Activated CD4-positive, alpha-beta T cell treated with anti-CD3 and anti-CD28 coated beads for 4 hours (primary cell): ENCODE measurements at regions not wholly inside any gene's neighbourhood (a gene's known extent, or its start where the extent isn't known, plus 50 kb on each side); places are given as distances from the start of the nearest gene placed in this dataset.
"Not testable (repeated sequence)": the region's sequence is repeated elsewhere in the genome, so short reads cannot be mapped to it uniquely, and the experiment has no call there.

Experiments used
- DNase-seq, 2 donors: peaks; one replicate each; pipeline ENCODE4 v3.0.0-alpha.2; 2020

GRCh38 chr9:106450549-106450948, 412.4 kb upstream of the ZNF462 start:
- no peak for DNase-seq

DNA sequence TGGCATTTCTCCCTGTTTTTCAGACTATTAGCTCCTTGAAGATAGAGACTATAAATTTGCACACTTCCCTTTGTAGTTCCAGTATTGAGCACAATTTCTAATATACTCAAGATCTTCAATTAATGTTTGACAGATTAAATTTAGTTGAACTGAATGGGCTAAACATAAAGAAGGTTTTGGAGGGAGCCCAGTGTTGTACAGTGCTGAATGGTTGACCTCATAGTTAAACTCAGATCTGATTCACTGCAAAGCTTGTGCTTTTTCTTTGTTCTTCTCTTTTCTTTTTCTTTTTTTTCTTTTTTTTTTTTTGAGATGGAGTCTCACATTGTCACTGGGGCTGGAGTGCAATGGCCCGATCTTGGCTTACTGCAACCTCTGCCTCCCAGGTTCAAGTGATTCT, 411.7 kb upstream of the ZNF462 start:
- DNase-seq, result no peak

DNA sequence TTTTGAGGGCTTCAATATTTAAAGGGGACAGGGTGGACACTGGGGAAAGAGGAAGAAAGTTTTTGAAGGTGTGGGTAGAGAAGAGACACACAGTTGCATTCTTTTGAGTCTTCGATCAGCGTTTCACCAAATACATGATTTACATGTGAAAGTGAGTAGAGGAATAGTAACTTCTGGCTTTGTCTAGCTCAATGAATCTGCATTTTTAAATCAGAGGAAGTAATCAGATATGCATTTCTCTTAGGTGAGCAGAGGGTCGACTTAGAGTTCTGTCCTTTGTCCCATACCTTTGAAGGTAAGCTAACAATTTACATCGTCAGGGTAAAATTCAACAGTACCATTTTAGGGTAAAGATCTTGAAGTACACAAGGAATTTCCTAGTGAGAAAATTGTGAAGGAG, 406.4 kb upstream of the ZNF462 start:
- no peak for DNase-seq

DNA sequence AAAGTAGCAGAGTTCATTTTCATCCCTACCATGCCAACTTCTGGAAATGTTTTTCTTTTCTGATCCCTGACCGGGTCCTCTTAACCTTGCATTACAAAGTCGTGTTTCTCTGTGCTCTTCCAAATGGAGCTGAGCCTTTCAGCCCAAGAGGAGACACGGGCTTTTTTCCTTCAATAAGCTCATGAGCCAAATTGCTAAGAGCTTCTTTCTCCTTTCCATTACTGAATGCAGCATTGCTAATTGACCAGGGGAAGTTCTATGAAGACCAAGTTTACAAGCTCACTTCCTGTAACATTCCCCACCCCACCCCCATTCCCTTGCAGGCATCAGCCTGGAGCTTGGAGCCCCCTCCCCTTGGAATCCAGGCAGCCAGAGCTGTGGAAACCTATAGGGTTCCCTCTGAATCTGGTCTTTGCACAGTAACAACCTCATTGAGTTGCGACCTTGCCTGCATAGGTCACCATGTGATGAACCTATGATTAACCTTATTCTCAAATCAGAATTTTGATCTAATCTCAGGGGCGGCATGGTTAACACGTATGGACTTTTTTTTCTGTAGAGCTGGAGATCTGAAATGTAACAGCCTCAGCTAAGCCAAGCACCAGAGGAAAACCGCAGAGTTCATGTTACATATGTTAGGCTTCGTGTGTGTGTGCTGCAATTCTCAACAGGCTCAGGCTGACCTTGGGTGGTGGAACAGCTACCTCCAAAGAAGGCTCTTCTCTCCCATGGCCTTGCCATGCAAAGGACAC, 395.7 kb upstream of the ZNF462 start:
- DNase-seq, result no peak

GRCh38 chr9:106467865-106468164, 395.2 kb upstream of the ZNF462 start:
- no peak for DNase-seq

GRCh38 chr9:106468431-106468830, 394.5 kb upstream of the ZNF462 start:
- DNase-seq, result no peak

GRCh38 chr9:106478312-106478711, 384.7 kb upstream of the ZNF462 start:
- DNase-seq, result no peak

DNA sequence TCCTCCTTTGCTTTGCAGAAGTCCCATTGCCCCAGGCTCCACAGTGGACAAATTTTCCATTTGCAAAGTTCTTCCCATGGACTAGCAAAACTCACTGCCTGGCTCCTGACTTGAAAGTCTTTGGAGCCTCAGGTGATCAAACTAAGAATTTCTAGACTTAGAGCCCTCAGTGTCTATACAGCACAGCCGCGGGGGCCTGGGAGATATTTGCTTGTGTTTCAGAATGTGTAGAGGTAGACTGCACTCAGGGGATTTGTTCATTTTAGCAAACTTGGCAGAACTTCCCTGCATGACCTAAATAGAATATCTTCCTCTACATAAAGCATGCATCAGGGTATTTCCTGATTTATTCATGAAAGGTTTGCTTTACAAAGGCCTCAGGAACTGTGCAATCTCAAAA, 384.2 kb upstream of the ZNF462 start:
- no peak for DNase-seq

- DNase-seq, result no peak
These were observed 383.3 kb upstream of the ZNF462 start for GRCh38 chr9:106479679-106480078.

DNA sequence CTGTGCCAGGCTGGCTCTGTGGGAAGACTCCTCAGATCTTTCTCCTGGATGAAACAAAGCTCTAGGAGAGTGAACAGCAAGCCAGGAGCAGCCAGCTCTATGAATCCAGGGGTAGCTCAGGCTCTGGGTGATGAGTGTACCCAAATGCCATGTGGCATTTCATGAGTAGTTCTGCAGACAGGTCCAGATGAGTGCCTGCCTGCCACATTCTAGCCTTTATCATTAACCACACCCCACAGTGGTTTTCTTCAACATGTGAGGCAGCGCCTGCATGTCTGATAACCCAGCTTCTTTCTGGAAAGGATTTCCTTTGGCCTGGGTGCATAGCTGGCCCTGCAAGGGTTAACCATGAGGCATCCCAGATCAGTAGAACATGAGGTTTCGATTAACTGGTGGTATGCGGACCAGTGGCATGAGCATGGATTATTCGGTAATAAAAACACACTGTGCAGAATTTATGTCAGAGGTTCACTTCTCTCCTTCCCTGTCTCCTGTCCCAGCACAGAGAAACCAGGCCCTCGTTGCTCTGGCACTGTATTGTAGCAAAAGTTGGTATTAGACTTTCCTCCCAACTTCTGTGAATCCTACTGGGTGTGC, 381.9 kb upstream of the ZNF462 start:
- no peak for DNase-seq

DNA sequence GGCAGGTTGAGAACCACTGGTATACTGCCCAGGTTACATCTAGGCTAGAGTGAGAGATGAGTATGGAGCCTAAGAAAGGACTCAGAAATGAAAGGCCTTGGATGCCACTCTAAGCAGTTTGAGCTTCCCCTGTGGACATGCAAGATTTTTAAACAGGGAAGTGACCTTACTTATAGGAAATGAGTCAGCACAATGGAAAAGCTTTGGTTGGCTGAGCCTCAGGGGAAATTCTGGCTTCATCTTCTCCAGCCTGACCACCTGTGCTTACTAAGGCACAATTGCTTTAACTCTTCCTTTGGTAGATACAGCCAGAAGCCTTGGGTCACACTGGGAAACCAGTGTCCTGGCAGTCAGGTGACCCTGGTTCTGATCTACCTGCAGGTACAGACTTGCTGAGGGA, 380.2 kb upstream of the ZNF462 start:
- DNase-seq, result no peak

DNA sequence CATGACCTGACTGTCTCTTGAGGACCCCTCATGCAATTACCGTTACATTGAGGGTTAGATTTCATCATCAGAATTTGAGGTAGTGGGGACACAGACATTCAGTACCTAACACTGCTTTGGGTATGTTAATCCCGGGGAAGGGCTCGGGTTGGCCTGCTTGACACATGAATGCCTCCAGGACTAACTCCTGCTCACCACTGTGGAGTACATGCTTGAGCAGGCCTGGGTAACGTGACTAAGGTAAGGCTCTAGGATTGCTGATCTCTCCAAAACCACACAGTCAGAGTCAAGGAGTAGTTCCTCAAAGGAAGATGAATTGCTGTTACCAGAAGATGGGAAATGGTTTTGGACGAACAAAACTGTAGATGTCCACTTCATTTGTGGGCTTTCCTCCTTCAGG, 376.3 kb upstream of the ZNF462 start:
- DNase-seq, result no peak

DNA sequence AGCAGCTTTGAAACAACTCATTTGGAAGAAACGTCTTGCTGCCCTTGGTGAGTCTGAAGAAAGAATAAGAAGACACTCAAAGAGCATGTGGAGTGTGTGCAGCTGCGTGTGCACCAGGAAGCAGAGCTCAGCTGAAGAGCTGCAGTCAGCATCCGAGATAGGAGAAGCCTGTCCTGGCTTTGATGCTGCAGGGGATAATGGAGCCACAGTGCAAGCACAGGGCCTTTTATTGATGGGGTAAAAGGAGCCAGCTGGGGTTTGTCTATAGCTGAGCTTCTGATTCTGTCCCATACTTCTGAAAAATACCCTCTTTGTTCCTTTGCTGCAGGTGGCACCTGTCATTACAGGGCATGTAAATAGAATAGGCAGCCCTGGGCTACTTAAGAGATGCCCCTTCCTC, 375.7 kb upstream of the ZNF462 start:
- no peak for DNase-seq

DNA sequence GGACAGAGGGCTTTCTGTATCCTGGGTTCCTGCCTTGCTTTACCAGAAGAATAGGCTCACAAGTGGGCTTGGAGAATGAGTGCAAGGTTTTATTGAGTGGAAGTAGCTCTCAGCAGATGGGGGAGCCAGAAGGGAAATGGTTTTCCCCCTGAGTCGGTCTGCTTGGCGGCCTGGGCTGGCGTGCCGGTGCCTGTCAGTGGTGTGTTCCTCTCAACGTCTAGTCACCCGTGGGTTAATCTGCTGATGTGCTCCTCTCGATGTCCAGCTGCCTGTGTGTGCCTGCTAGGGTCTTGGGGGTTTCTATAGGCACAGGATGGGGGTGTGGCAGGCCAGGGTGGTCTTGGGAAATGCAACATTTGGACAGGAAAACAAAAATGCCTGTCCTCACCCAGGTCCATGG, 370.8 kb upstream of the ZNF462 start:
- not testable (repeated sequence) for DNase-seq

DNA sequence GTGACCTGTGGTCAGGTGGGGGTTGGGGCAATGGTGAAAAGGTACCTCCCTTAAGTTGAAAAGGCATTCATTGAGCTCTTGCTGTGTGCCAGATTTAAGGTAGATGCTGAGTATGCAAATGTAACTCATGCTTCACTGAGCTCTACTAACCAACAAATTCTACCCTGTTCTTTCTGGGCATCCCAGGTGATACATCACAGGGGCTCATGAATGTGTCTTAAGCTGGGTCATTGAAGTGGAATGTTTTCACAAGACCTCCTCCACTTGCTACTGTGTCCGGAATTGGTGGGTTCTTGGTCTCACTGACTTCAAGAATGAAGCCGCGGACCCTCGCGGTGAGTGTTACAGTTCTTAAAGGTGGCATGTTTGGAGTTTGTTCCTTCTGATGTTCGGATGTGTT, 362.8 kb upstream of the ZNF462 start:
- no peak for DNase-seq

GRCh38 chr9:106501210-106501609, 361.8 kb upstream of the ZNF462 start:
- not testable (repeated sequence) for DNase-seq

GRCh38 chr9:106502930-106503329, 360.0 kb upstream of the ZNF462 start:
- DNase-seq, result no peak

DNA sequence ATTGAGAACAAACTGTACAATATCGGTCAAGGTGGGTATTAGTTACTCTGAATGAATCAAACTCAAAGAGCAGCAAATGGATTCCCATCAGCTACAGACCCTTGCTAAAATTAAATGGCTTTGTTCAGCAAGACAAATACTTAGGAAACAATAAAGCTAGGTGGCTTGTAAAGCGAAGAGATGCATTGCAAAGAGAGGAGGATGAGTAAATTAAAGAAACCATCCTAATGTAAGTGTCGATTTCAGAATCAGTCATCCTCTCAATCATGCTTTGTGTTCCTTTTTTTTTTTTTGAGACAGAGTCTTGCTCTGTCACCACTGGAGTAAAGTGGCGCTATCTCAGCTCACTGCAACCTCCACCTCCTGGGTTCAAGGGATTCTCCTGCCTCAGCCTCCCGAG, 359.2 kb upstream of the ZNF462 start:
- no peak for DNase-seq

DNA sequence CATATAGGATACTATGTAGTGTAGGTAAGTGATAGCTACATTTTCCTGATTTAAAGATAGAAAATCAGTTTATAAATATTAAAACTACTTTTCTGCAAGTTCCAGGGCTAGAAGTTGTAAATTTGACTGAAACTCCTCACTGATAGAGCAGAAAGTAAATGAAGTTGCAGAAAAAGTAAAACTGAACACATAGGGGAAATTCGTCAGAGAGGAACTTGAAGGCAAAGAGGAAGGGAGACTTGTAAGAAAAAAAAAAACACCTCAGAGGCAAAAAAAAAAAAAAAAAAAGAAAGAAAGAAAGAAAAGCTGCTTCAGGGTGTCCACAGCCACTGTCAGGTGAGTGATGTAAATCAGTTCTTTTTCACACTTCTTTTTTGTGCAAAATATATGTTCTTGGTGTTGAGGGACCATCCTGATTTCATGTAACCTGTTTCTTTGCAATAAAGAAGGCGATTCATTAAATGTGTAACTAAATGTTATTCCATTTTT, 336.2 kb upstream of the ZNF462 start:
- DNase-seq, result no peak

- DNase-seq, result no peak
These were observed 334.8 kb upstream of the ZNF462 start for GRCh38 chr9:106528158-106528557.

- no peak for DNase-seq
These were observed 333.4 kb upstream of the ZNF462 start for GRCh38 chr9:106529616-106530015.

- DNase-seq, result no peak
These were observed 331.5 kb upstream of the ZNF462 start for GRCh38 chr9:106531491-106531890.

DNA sequence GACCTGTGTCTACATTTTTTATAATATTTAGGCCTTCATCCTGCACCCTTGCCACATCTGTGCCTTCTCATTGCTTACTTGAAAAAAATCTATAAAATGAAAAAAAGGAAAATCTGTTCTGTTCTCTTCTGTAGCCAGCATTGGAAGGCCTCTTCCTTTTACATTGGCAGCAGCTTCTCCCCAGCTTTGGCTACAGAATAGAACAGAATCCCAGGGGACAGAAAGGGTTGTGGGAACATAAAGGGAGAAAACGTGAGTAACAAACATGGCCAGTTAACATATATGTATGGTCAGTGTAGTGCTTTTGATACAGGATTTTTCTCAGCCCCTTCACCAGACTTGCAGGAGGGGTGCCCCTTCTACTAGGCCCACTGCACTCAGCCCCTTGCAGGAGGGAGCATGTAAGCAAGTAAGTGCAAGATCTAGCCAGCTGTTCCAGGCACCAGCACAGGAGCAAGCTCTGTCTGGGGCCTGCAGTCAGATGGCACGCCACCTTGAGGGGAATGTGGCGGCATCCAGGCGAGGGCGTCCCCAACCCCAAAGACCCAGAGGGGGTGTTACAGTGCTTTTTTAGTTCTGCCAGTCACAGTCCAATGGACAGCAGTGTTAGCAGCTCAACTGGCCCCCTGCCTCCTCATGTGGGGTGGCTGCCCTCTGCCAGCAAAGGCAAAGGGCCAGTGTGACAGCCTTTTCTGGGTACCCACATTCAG, 330.5 kb upstream of the ZNF462 start:
- no peak for DNase-seq

DNA sequence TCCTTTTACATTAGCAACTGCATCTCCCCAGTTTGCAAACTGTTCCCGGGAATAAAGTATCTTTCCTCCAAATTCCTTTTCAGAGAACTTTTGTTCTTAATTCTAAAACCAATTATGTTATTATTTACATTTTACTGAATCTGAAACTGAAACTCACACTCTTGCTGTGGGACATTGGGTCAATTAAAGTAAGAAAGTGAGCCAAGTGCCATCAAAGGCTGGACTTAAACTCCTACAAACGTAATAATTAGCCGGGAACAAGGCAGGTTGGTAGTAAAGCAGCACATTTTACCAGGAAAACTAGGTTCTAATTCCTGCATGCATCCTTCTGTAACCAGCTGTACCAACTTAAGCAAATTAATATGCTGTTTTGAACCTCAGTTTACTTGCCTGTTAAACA, 328.2 kb upstream of the ZNF462 start:
- no peak for DNase-seq
